ENCODE measurements at regions not wholly inside any gene's neighbourhood (a gene's known extent, or its start where the extent isn't known, plus 50 kb on each side); places are given as distances from the start of the nearest gene placed in this dataset.
"Not testable (repeated sequence)": the region's sequence is repeated elsewhere in the genome, so short reads cannot be mapped to it uniquely, and the experiment has no call there.

GRCh38 chr5:74493411-74493810 lies 147.1 kb downstream of the ENC1 start:
- no peaks in the 10 kb centered on the region for H3K9me3 ChIP-seq (ENCODE audit: low read depth, low read length)
- no peak overlapping the region for H3K4me3 ChIP-seq (ENCODE audit: low read length)
- H3K4me1 ChIP-seq (ENCODE audit: insufficient read depth, low read length), result peaks cover 11% of the 10 kb centered on the region
- peaks cover 2% of the 10 kb centered on the region for H3K27me3 ChIP-seq (ENCODE audit: insufficient read depth, low read length)

DNA sequence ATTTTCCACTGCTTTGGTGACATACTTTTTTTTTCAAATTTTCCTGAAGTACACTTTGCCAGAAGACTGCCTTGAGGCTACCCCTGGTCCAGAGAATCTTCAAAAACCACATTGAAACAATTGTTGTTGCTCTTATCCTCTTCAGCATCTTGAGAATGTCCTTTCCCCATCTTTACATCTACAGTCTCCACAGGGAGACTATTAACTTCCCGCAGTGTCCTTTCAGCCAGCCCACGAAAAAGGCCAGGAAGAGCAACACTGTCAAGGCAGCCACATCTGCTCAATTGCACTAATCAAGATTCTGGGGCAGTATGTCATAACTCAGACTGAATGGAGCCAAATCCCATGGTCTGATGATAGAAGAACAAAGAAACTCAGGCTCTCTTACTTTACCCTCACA lies 148.3 kb downstream of the ENC1 start:
- H3K9me3 ChIP-seq (ENCODE audit: low read depth, low read length), result no peaks in the 10 kb centered on the region
- peaks cover 2% of the 10 kb centered on the region for H3K27me3 ChIP-seq (ENCODE audit: insufficient read depth, low read length)
- H3K4me3 ChIP-seq (ENCODE audit: low read length), result no peak overlapping the region
- peaks cover 11% of the 10 kb centered on the region for H3K4me1 ChIP-seq (ENCODE audit: insufficient read depth, low read length)

GRCh38 chr5:74491586-74491985 lies 148.9 kb downstream of the ENC1 start:
- Histone ChIP-seq H3K9me3 (ENCODE audit: low read depth, low read length) (no peaks in the 10 kb centered on the region), H3K27me3 (ENCODE audit: insufficient read depth, low read length) (peaks cover 2% of the 10 kb centered on the region), H3K4me3 (ENCODE audit: low read length) (no peak overlapping the region), H3K4me1 (ENCODE audit: insufficient read depth, low read length) (peaks cover 11% of the 10 kb centered on the region)

- H3K9me3 ChIP-seq (ENCODE audit: low read depth, low read length), result no peaks in the 10 kb centered on the region
- peaks cover 11% of the 10 kb centered on the region for H3K4me1 ChIP-seq (ENCODE audit: insufficient read depth, low read length)
- no peak overlapping the region for H3K4me3 ChIP-seq (ENCODE audit: low read length)
- peaks cover 2% of the 10 kb centered on the region for H3K27me3 ChIP-seq (ENCODE audit: insufficient read depth, low read length)
Measured at GRCh38 chr5:74490814-74491213, 149.7 kb downstream of the ENC1 start.

GRCh38 chr5:74482990-74483389 lies 157.5 kb downstream of the ENC1 start:
- no peaks in the 10 kb centered on the region for H3K27me3 ChIP-seq (ENCODE audit: insufficient read depth, low read length)
- no peaks in the 10 kb centered on the region for H3K4me1 ChIP-seq (ENCODE audit: insufficient read depth, low read length)
- no peak overlapping the region for H3K4me3 ChIP-seq (ENCODE audit: low read length)
- H3K9me3 ChIP-seq (ENCODE audit: low read depth, low read length), result no peaks in the 10 kb centered on the region

DNA sequence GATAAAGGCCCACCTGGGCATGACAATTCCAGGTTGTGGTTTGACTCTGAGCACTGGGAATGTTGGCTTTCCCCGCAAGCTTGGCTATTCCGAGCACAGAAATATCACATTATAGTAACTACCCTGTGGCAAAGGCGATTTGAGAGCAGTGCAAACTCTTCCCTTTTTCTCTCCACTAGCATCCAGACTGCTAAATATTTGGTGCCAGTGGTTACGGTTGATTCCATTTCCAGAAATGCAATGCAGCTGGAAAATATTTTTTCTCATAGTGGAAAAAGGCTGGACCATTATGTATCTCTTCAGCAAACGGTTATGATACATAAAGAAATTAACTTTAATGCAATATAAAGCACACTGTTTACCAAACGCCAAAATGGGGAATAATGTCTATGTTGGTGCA lies 158.0 kb downstream of the ENC1 start:
- Histone ChIP-seq H3K4me3 (ENCODE audit: low read length) (no peak overlapping the region), H3K4me1 (ENCODE audit: insufficient read depth, low read length) (no peaks in the 10 kb centered on the region), H3K9me3 (ENCODE audit: low read depth, low read length) (no peaks in the 10 kb centered on the region), H3K27me3 (ENCODE audit: insufficient read depth, low read length) (no peaks in the 10 kb centered on the region)

GRCh38 chr5:74481357-74481756 lies 159.2 kb downstream of the ENC1 start:
- H3K9me3 ChIP-seq (ENCODE audit: low read depth, low read length); H3K4me3 ChIP-seq (ENCODE audit: low read length); H3K27me3 ChIP-seq (ENCODE audit: insufficient read depth, low read length); H3K4me1 ChIP-seq (ENCODE audit: insufficient read depth, low read length): not testable (repeated sequence)

GRCh38 chr5:74480201-74480600 lies 160.3 kb downstream of the ENC1 start:
- peaks cover 3% of the 10 kb centered on the region for H3K27me3 ChIP-seq (ENCODE audit: insufficient read depth, low read length)
- no peaks in the 10 kb centered on the region for H3K4me1 ChIP-seq (ENCODE audit: insufficient read depth, low read length)
- H3K9me3 ChIP-seq (ENCODE audit: low read depth, low read length), result no peaks in the 10 kb centered on the region
- no peak overlapping the region for H3K4me3 ChIP-seq (ENCODE audit: low read length)

DNA sequence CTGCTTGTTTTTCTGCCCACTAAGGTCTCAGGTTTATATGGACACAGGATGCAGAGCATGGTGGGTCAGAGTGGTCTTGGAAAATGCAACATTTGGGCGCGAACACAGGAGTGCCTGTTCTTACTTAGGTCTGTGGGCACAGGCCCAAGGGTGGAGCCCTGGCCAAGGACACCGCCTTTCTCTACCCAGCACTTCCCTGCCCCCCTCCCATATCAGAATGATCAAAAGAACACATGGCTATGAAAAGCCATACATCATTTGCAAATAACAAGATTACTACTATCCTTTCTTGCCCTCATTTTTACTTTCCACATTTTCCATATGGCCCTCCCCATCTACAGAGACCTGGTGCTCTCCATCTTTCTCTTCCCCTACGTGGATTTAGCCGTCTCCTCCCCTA lies 162.2 kb downstream of the ENC1 start:
- Histone ChIP-seq H3K4me3 (ENCODE audit: low read length) (no peak overlapping the region), H3K4me1 (ENCODE audit: insufficient read depth, low read length) (no peaks in the 10 kb centered on the region), H3K9me3 (ENCODE audit: low read depth, low read length) (no peaks in the 10 kb centered on the region), H3K27me3 (ENCODE audit: insufficient read depth, low read length) (peaks cover 3% of the 10 kb centered on the region)

GRCh38 chr5:74477761-74478160 lies 162.8 kb downstream of the ENC1 start:
- no peak overlapping the region for H3K4me3 ChIP-seq (ENCODE audit: low read length)
- peaks cover 3% of the 10 kb centered on the region for H3K27me3 ChIP-seq (ENCODE audit: insufficient read depth, low read length)
- H3K9me3 ChIP-seq (ENCODE audit: low read depth, low read length), result no peaks in the 10 kb centered on the region
- H3K4me1 ChIP-seq (ENCODE audit: insufficient read depth, low read length), result no peaks in the 10 kb centered on the region

DNA sequence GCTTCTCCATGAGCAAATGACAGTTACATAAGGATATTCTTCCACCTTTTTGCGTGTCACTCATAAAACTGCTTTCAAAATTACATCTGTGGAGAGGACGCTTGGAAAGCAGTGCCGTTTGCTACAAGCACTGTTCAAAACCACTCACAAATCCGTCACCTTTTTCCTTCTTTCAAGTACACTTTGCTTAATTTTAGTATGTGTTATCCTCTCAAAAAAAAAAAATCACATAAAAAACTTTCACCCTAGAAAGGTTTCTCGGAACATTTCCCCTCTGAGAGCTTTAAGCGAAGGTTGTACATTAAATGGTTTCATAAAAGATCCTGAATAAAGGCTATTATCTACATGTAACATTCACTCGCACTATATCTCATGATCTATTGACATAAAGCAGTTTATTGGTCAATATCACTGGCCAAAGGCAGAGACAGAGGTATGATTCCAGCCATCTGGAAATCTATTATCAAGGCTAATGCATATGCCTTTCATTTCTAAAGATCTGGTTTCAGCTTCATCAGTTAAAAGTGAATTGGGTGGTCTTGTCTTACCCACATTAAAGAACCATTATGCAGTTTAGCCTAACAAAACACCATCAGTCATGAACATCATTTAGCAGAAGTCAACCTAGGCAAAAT lies 163.6 kb downstream of the ENC1 start:
- no peaks in the 10 kb centered on the region for H3K4me1 ChIP-seq (ENCODE audit: insufficient read depth, low read length)
- no peaks in the 10 kb centered on the region for H3K9me3 ChIP-seq (ENCODE audit: low read depth, low read length)
- H3K4me3 ChIP-seq (ENCODE audit: low read length), result no peak overlapping the region
- H3K27me3 ChIP-seq (ENCODE audit: insufficient read depth, low read length), result peaks cover 3% of the 10 kb centered on the region

DNA sequence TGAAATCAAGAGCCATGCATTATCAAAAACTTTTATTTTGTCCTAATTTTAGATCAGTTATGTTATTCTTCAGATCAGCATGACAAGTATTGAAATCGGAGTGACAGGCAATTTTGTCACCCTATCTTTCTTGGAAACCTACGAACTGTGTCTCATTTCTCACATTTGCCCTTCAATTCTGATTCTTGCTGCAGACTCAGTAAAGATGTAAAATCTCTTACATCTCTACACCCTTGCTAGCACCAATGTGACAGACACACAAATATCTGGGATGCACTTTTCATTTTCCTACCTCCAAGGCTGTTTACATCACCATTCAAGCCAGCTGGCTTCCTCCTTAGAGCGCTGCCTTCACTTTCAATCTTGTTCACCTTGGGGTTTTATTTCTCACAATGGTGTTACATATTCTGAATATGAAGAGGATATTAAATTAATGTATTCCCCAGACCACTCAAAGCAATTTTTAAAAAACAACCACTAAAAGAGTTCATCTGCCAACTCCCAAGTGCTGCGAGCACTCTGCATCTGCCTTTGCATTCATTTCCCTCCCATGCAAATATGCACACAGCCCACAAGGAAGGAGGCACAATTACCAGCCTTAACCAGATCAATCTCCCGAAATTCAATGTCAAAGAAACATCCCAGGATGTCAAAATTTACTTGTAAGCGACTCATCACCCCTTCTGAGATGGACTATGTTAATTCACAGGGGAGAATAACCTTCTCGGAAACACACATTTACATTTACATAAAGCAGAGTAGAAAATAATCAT lies 164.3 kb downstream of the ENC1 start:
- no peak overlapping the region for H3K4me3 ChIP-seq (ENCODE audit: low read length)

DNA sequence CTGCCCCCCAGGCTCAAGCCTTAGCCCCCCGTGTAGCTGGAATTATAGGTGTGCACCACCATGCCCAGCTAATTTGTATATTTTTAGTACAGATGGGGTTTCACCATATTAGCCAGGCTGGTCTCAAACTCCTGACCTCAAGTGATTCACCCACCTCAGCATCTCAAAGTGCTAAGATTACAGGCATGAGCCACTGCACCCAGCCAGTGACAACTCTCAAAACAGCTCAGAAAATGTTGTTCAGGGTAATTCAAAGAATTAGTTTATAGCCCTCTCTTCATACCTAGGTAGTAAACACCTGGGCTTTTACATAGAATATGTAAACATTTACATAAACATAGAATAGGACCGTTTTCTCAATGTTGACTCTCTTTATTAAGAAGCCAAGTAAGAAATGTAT lies 168.7 kb downstream of the ENC1 start:
- H3K4me3 ChIP-seq (ENCODE audit: low read length), result no peak overlapping the region
- no peaks in the 10 kb centered on the region for H3K4me1 ChIP-seq (ENCODE audit: insufficient read depth, low read length)
- peaks cover 3% of the 10 kb centered on the region for H3K27me3 ChIP-seq (ENCODE audit: insufficient read depth, low read length)
- H3K9me3 ChIP-seq (ENCODE audit: low read depth, low read length), result no peaks in the 10 kb centered on the region

More for the DNA sequence above, 164.3 kb downstream of the ENC1 start:
- H3K9me3 ChIP-seq (ENCODE audit: low read depth, low read length), result no peaks in the 10 kb centered on the region
- H3K4me1 ChIP-seq (ENCODE audit: insufficient read depth, low read length), result no peaks in the 10 kb centered on the region
- H3K27me3 ChIP-seq (ENCODE audit: insufficient read depth, low read length), result peaks cover 3% of the 10 kb centered on the region

- no peaks in the 10 kb centered on the region for H3K27me3 ChIP-seq (ENCODE audit: insufficient read depth, low read length)
- no peaks in the 10 kb centered on the region for H3K9me3 ChIP-seq (ENCODE audit: low read depth, low read length)
- no peak overlapping the region for H3K4me3 ChIP-seq (ENCODE audit: low read length)
- H3K4me1 ChIP-seq (ENCODE audit: insufficient read depth, low read length), result no peaks in the 10 kb centered on the region
Measured at GRCh38 chr5:74469234-74469994, 171.1 kb downstream of the ENC1 start.

DNA sequence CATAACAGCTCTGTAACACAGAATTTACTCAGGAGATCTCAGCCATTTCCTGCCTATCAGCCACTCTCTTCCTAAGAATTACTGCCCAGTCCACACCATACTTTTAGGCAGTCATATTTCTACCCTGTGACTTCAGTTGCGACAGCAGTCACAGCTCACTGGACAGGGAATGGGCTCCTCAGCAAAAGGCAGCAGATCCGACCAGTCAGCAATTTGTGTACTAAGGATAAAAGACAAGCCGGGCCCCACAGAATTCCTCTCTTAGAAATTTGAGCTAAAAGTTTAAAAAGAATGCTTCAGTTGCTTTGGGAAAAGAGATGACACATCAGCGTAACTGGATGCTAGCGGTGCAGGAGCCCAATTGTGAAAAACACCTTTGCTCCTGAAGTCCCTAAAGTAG lies 172.1 kb downstream of the ENC1 start:
- Histone ChIP-seq H3K27me3 (ENCODE audit: insufficient read depth, low read length) (no peaks in the 10 kb centered on the region), H3K4me1 (ENCODE audit: insufficient read depth, low read length) (no peaks in the 10 kb centered on the region)

More for the DNA sequence above, 172.1 kb downstream of the ENC1 start:
- H3K4me3 ChIP-seq (ENCODE audit: low read length), result no peak overlapping the region
- H3K9me3 ChIP-seq (ENCODE audit: low read depth, low read length), result no peaks in the 10 kb centered on the region
